ENCODE measurements at regions not wholly inside any gene's neighbourhood (a gene's known extent, or its start where the extent isn't known, plus 50 kb on each side); places are given as distances from the start of the nearest gene placed in this dataset.

GRCh38 chrX:121598356-121598755 lies 550.9 kb downstream of the GLUD2 start:
- Mint-ChIP-seq H3K4me3 (no peak overlapping the region), H3K27ac (no peak overlapping the region), H3K4me1 (no peaks in the 10 kb centered on the region), H3K9me3 (ENCODE audit: insufficient read depth) (no peaks in the 10 kb centered on the region), H3K27me3 (no peaks in the 10 kb centered on the region)
- no peak for ATAC-seq (ENCODE audit: low read depth)
- H3K4me2 ChIP-seq (replicated peaks; ENCODE audit: low read depth, low read length, poor library complexity, severe bottlenecking) = no peak overlapping the region
- H3K9me3 ChIP-seq (ENCODE audit: control extremely low read depth in 1 of 3, control insufficient read depth in 2 of 3, insufficient read depth in 1 of 3, low read length in 2 of 3) = no peaks in the 10 kb centered on the region
- no peaks in the 10 kb centered on the region for H3K36me3 ChIP-seq (replicated peaks in 1 of 2; ENCODE audit: control extremely low read depth in 1 of 2, control insufficient read depth in 1 of 2, extremely low read depth in 1 of 2, insufficient read depth in 2 of 2, low read length in 1 of 2)
- H2AFZ ChIP-seq (ENCODE audit: insufficient read depth, low read depth, low read length, poor library complexity, severe bottlenecking) = no peak overlapping the region
- H3K27me3 ChIP-seq (replicated peaks in 1 of 4; ENCODE audit: control extremely low read depth in 1 of 4, control insufficient read depth in 3 of 4, insufficient read depth in 4 of 4, low read length in 3 of 4) = no peaks in the 10 kb centered on the region
- WGBS (ENCODE audit: insufficient coverage) = no CpG with 5 or more reads among the region's 2 CpGs
- no peak overlapping the region for H3K4me3 ChIP-seq (ENCODE audit: control extremely low read depth in 1 of 5, extremely low read depth in 1 of 5, insufficient read depth in 1 of 5, low read depth in 2 of 5, low read length in 4 of 5)
- no peak overlapping the region for H3K9ac ChIP-seq (ENCODE audit: low read length)
- no peaks in the 10 kb centered on the region for H3K79me2 ChIP-seq (ENCODE audit: control insufficient read depth, insufficient read depth, low read length)
- H3K4me1 ChIP-seq (ENCODE audit: control insufficient read depth in 2 of 2, insufficient read depth in 2 of 2, low read length in 2 of 2) = no peaks in the 10 kb centered on the region
- CTCF ChIA-PET = no interaction called here
- no peak for DNase-seq
- intact Hi-C loops (cut with micrococcal nuclease) = no loop called here
- H3K27ac ChIP-seq (ENCODE audit: low read length in 2 of 2) = no peak overlapping the region
- H4K20me1 ChIP-seq (ENCODE audit: control insufficient read depth, insufficient read depth, low read length, poor library complexity, severe bottlenecking) = no peaks in the 10 kb centered on the region
- POLR2A ChIA-PET = no interaction called here
- no peak for TF ChIP-seq CTCF (IDR thresholded peaks at IDR 0.05)

GRCh38 chrX:121635141-121635540 lies 587.7 kb downstream of the GLUD2 start:
- no peak overlapping the region for H3K9ac ChIP-seq (ENCODE audit: low read length)
- Mint-ChIP-seq H3K27ac (no peak overlapping the region), H3K27me3 (no peaks in the 10 kb centered on the region), H3K9me3 (ENCODE audit: insufficient read depth) (no peaks in the 10 kb centered on the region), H3K4me3 (no peak overlapping the region), H3K4me1 (no peaks in the 10 kb centered on the region)
- no peaks in the 10 kb centered on the region for H3K27me3 ChIP-seq (replicated peaks in 1 of 4; ENCODE audit: control extremely low read depth in 1 of 4, control insufficient read depth in 3 of 4, insufficient read depth in 4 of 4, low read length in 3 of 4)
- H4K20me1 ChIP-seq (ENCODE audit: control insufficient read depth, insufficient read depth, low read length, poor library complexity, severe bottlenecking) = no peaks in the 10 kb centered on the region
- H2AFZ ChIP-seq (ENCODE audit: insufficient read depth, low read depth, low read length, poor library complexity, severe bottlenecking) = no peak overlapping the region
- H3K27ac ChIP-seq (ENCODE audit: low read length in 2 of 2) = no peak overlapping the region
- no peaks in the 10 kb centered on the region for H3K36me3 ChIP-seq (replicated peaks in 1 of 2; ENCODE audit: control extremely low read depth in 1 of 2, control insufficient read depth in 1 of 2, extremely low read depth in 1 of 2, insufficient read depth in 2 of 2, low read length in 1 of 2)
- no peak overlapping the region for H3K4me3 ChIP-seq (ENCODE audit: control extremely low read depth in 1 of 5, extremely low read depth in 1 of 5, insufficient read depth in 1 of 5, low read depth in 2 of 5, low read length in 4 of 5)
- DNase-seq (no peak), ATAC-seq (ENCODE audit: low read depth) (no peak)
- H3K9me3 ChIP-seq (ENCODE audit: control extremely low read depth in 1 of 3, control insufficient read depth in 2 of 3, insufficient read depth in 1 of 3, low read length in 2 of 3) = no peaks in the 10 kb centered on the region
- ChIA-PET CTCF (no interaction called here), POLR2A (no interaction called here)
- no peaks in the 10 kb centered on the region for H3K4me1 ChIP-seq (ENCODE audit: control insufficient read depth in 2 of 2, insufficient read depth in 2 of 2, low read length in 2 of 2)
- H3K4me2 ChIP-seq (replicated peaks; ENCODE audit: low read depth, low read length, poor library complexity, severe bottlenecking) = no peak overlapping the region
- TF ChIP-seq CTCF (IDR thresholded peaks at IDR 0.05) = no peak
- no peak for TF ChIP-seq EZH2 (IDR thresholded peaks at IDR 0.05; ENCODE audit: borderline replicate concordance, insufficient read depth, low read depth, low read length, poor library complexity, severe bottlenecking)
- H3K79me2 ChIP-seq (ENCODE audit: control insufficient read depth, insufficient read depth, low read length) = no peaks in the 10 kb centered on the region
- WGBS (ENCODE audit: insufficient coverage) = no CpG with 5 or more reads among the region's 2 CpGs
- intact Hi-C loops (cut with micrococcal nuclease) = no loop called here

All from B cell (primary cell).